HL-60 (cell line): ENCODE measurements at regions not wholly inside any gene's neighbourhood (a gene's known extent, or its start where the extent isn't known, plus 50 kb on each side); places are given as distances from the start of the nearest gene placed in this dataset.
"Not testable (repeated sequence)": the region's sequence is repeated elsewhere in the genome, so short reads cannot be mapped to it uniquely, and the experiment has no call there.

ENCODE experiments used
- DNase-seq, 2 experiments: peaks; one replicate each; pipeline ENCODE4 v3.0.0-alpha.2; 2010 to 2020; ENCODE audit warnings: low read depth in 1 of 2, low spot score in 1 of 2
- H3K27ac ChIP-seq: fragments of 250-450 bp; sonication (Bioruptor Pico); replicated peaks from 2 replicates; pipeline ENCODE4 v1.5.1; 2020; ENCODE audit warnings: mild to moderate bottlenecking, moderate library complexity
- H3K27me3 ChIP-seq: fragments of 250-450 bp; sonication (Bioruptor Pico); 2 replicates; pipeline ENCODE4 v1.5.1; 2021; ENCODE audit warnings: mild to moderate bottlenecking, moderate library complexity; ENCODE audit not compliant: insufficient read depth, poor library complexity, severe bottlenecking
- H3K4me3 ChIP-seq: replicated peaks from 2 replicates; pipeline ENCODE4 v1.5.1; 2011; ENCODE audit warnings: mild to moderate bottlenecking, control low read depth, low read length; ENCODE audit not compliant: insufficient read depth
- CTCF ChIP-seq: IDR thresholded peaks from one replicate; pipeline ENCODE4 v1.5.1; 2011; ENCODE audit warnings: low read length, control low read depth, inconsistent platforms; ENCODE audit not compliant: insufficient read depth
- GABPA ChIP-seq: IDR thresholded peaks from 2 replicates; pipeline ENCODE4 v1.6.1; 2012; ENCODE audit warnings: low read depth
- POLR2AphosphoS5 ChIP-seq: IDR thresholded peaks from 2 replicates; pipeline ENCODE4 v1.6.1; 2012; ENCODE audit warnings: low read depth
- REST ChIP-seq: IDR thresholded peaks from 2 replicates; pipeline ENCODE4 v1.6.1; 2012; ENCODE audit warnings: low read depth; ENCODE audit not compliant: insufficient replicate concordance
- SPI1 ChIP-seq: IDR thresholded peaks from 2 replicates; pipeline ENCODE4 v1.6.1; 2012; ENCODE audit warnings: low read depth, mild to moderate bottlenecking, borderline replicate concordance

- Histone ChIP-seq H3K4me3 (no peak overlapping the region), H3K27me3 (no peaks in the 10 kb centered on the region), H3K27ac (no peak overlapping the region)
- TF ChIP-seq CTCF (no peak), REST (no peak), SPI1 (no peak)
- no peak for DNase-seq
Observed at GRCh38 chr4:189143263-189143952, 797.3 kb upstream of the FRG1 start.

GRCh38 chr4:189147005-189147929 is 793.4 kb upstream of the FRG1 start:
- no peaks in the 10 kb centered on the region for H3K27me3 ChIP-seq
- TF ChIP-seq SPI1 (no peak), REST (no peak), GABPA (no peak), CTCF (no peak), POLR2AphosphoS5 (no peak)
- H3K4me3 ChIP-seq = no peak overlapping the region
- DNase-seq = no peak
- no peak overlapping the region for H3K27ac ChIP-seq

GRCh38 chr4:189155083-189155482 is 785.6 kb upstream of the FRG1 start:
- not testable (repeated sequence) for DNase-seq, H3K4me3 ChIP-seq, H3K27ac ChIP-seq, H3K27me3 ChIP-seq

- DNase-seq = no peak
- Histone ChIP-seq H3K27ac (no peak overlapping the region), H3K4me3 (no peak overlapping the region), H3K27me3 (no peaks in the 10 kb centered on the region)
- TF ChIP-seq SPI1 (no peak), REST (no peak)
Observed at GRCh38 chr4:189162073-189162789, 778.4 kb upstream of the FRG1 start.
